ENCODE measurements at regions not wholly inside any gene's neighbourhood (a gene's known extent, or its start where the extent isn't known, plus 50 kb on each side); places are given as distances from the start of the nearest gene placed in this dataset.

DNA sequence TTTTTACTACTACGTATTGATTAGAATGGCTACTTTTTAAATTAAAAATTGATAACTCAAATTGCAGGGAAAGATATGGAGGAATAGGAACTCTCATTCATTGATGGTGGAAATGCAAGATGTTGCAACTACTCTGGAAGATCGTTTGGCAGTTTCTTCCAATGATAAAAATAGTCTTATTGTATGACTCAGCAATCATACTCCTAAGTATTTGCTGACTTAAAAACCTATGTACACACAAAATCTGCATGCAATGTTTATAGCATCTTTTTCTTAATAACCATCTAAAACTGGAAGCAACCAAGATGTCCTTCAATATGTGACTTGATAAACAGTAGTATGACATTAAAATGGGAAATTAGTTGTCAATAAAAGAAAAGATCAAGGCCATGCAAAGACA lies 87.4 kb upstream of the LRRC3B start:
- no peak for DNase-seq (ENCODE audit: low read depth)
- no peak overlapping the region for H3K4me3 ChIP-seq (ENCODE audit: low read length)
- TF ChIP-seq, protein P1, sequence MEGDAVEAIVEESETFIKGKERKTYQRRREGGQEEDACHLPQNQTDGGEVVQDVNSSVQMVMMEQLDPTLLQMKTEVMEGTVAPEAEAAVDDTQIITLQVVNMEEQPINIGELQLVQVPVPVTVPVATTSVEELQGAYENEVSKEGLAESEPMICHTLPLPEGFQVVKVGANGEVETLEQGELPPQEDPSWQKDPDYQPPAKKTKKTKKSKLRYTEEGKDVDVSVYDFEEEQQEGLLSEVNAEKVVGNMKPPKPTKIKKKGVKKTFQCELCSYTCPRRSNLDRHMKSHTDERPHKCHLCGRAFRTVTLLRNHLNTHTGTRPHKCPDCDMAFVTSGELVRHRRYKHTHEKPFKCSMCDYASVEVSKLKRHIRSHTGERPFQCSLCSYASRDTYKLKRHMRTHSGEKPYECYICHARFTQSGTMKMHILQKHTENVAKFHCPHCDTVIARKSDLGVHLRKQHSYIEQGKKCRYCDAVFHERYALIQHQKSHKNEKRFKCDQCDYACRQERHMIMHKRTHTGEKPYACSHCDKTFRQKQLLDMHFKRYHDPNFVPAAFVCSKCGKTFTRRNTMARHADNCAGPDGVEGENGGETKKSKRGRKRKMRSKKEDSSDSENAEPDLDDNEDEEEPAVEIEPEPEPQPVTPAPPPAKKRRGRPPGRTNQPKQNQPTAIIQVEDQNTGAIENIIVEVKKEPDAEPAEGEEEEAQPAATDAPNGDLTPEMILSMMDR (conservative IDR thresholded peaks at IDR 0.05; ENCODE audit: low read depth, low read length), result no peak

DNA sequence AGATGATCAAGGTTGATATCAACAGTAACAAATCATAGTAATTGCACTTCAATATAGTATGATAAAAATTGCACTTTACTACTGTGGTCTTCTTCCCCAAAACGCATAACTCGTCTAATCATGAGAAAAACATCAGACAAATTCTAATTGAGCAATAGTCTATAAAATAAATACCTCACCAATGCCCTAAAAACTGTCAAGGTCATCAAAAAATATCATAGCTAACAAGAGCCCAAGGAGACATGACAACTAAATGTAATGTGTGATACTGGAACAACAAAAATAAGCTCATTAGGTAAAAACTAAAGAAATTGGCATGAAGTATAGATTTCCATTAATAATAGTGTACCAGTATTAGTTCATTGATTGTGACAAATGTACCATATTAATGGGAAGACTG lies 85.6 kb upstream of the LRRC3B start:
- H3K4me3 ChIP-seq (ENCODE audit: low read length), result no peak overlapping the region
- TF ChIP-seq, protein P1 (conservative IDR thresholded peaks at IDR 0.05; ENCODE audit: low read depth, low read length), result no peak
- DNase-seq (ENCODE audit: low read depth), result no peak

DNA sequence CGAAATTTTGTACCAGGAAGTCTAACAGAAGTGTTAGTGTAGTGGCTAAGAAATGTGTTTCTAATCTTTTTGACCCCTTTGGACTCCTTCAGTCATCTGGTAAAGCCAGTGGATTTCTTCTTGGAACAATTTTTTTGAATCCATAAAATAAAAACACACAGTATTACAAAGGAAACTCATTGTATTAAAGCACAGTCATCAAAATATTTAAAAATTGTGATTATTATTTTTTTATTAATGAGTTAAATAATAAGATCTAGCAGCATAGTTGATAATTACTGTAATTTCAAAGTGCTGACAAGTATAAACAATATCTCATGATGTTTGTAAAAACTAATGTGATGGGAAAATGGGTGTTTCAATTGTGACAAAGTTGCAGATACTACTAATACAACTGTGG lies 72.2 kb upstream of the LRRC3B start:
- TF ChIP-seq, protein P1 (conservative IDR thresholded peaks at IDR 0.05; ENCODE audit: low read depth, low read length), result no peak
- no peak overlapping the region for H3K4me3 ChIP-seq (ENCODE audit: low read length)
- DNase-seq (ENCODE audit: low read depth), result no peak

DNA sequence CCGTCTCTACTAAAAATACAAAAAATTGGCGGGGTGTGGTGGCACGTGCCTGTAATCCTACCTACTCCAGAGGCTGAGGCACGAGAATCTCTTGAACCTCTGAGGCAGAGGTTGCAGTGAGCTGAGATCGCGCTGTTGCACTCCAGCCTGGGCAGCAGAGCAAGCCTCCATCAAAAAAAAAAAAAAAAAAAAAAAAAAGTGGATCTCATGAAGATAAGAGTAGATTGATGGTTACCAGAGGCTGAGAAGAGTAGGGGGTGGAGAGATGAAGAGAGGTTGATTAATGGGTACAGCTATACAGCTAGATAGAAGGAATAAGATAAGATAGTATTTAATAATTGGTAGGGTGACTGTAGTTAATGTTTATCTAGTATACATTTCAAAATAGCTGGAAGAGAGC lies 65.9 kb upstream of the LRRC3B start:
- TF ChIP-seq, protein P1 (conservative IDR thresholded peaks at IDR 0.05; ENCODE audit: low read depth, low read length), result no peak

DNA sequence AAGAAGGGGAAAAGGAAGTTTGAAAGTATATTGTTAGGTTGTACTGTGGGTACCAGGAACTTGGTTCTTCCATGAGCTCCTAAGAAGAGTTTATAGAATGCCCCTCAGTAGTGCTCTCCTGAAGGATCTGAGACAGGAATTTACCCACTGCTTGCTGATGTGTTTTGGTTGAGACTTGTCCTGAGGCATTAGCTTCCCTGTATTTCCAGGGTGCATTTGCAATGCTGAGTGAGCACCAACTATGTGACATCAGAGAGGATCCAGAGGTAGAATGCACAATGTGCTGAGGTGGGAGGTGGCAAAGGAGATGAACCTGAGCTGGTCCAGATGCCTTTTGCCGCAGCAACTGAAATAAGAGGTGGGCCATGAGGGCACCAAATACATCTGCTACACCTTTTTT lies 64.3 kb upstream of the LRRC3B start:
- no peak overlapping the region for H3K4me3 ChIP-seq (ENCODE audit: low read length)
- TF ChIP-seq, protein P1 (conservative IDR thresholded peaks at IDR 0.05; ENCODE audit: low read depth, low read length), result no peak
- DNase-seq (ENCODE audit: low read depth), result no peak

More for the DNA sequence above, 65.9 kb upstream of the LRRC3B start:
- H3K4me3 ChIP-seq (ENCODE audit: low read length), result no peak overlapping the region
- DNase-seq (ENCODE audit: low read depth), result no peak

DNA sequence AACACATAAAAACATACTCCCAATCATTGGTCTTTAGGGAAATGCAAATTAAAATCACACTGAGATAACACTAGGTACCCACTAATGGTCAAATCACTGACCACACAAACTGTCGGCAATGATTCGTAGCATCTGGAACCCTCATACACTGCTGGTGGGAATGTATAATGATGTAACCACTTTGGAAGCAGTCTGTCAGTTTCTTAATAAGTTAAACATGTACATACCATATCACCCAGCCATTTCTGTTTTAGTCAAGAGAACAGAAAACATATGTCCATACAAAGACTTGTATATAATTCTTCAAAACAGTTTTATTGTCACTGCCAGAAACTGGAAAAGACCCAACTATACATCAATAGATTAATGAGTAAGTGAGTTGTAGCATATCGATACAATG lies 63.3 kb upstream of the LRRC3B start:
- DNase-seq (ENCODE audit: low read depth), result no peak
- no peak overlapping the region for H3K4me3 ChIP-seq (ENCODE audit: low read length)
- TF ChIP-seq, protein P1 (conservative IDR thresholded peaks at IDR 0.05; ENCODE audit: low read depth, low read length), result no peak

DNA sequence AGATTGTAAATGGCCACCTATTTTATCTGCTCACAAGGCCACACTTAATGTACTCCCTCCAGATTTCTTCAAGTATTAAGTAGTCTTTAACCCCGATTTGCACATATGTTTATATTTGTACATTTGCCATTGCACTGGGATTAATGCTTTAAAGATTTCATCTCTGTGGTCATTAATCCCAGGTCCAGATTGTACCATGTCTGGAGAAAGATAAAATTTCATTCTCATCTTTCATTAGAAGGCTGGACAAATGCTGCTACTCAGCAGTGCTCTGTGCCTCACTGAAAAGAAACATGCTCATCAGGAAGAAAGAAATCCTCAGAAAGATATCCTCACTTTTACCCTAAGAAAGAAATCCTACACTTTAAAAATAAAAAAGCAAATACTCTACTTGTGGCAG lies 62.5 kb upstream of the LRRC3B start:
- no peak overlapping the region for H3K4me3 ChIP-seq (ENCODE audit: low read length)
- TF ChIP-seq, protein P1 (conservative IDR thresholded peaks at IDR 0.05; ENCODE audit: low read depth, low read length), result no peak
- DNase-seq (ENCODE audit: low read depth), result no peak

Data from retinal pigment epithelial cell (primary cell).